Liver (tissue), 8 donors: ENCODE measurements at regions not wholly inside any gene's neighbourhood (a gene's known extent, or its start where the extent isn't known, plus 50 kb on each side); places are given as distances from the start of the nearest gene placed in this dataset.

ENCODE experiments used
- DNase-seq: peaks from one replicate; pipeline ENCODE4 v3.0.0-alpha.2; 2017; ENCODE audit warnings: low spot score
- H3K27ac ChIP-seq, 2 donors: one replicate each; pipeline ENCODE4 v1.7.0; 2013; ENCODE audit warnings: inconsistent platforms in 2 of 2, low read length in 2 of 2, control low read depth in 1 of 2, low read depth in 1 of 2, mild to moderate bottlenecking in 1 of 2
- H3K27me3 ChIP-seq, 4 donors: one replicate each; pipeline versions ENCODE4 v1.6.1 to v1.7.0; 2013; ENCODE audit warnings: low read length in 3 of 4, inconsistent platforms in 1 of 4, mild to moderate bottlenecking in 1 of 4, moderate library complexity in 1 of 4; ENCODE audit not compliant: control insufficient read depth in 4 of 4, insufficient read depth in 4 of 4
- H3K36me3 ChIP-seq, 4 donors: one replicate each; pipeline versions ENCODE4 v1.6.1 to v1.7.0; 2013; ENCODE audit warnings: low read length in 3 of 4, mild to moderate bottlenecking in 3 of 4, low read depth in 1 of 4, moderate library complexity in 1 of 4; ENCODE audit not compliant: control insufficient read depth in 4 of 4, insufficient read depth in 3 of 4
- H3K4me1 ChIP-seq, 4 donors: one replicate each; pipeline versions ENCODE4 v1.6.1 to v1.7.0; 2013; ENCODE audit warnings: low read length in 3 of 4, mild to moderate bottlenecking in 3 of 4, moderate library complexity in 1 of 4; ENCODE audit not compliant: control insufficient read depth in 4 of 4, insufficient read depth in 4 of 4
- H3K4me3 ChIP-seq, 3 donors: one replicate each; pipeline versions ENCODE4 v1.6.1 to v1.7.0; 2013; ENCODE audit warnings: low read length in 3 of 3, control low read depth in 1 of 3, low read depth in 1 of 3, mild to moderate bottlenecking in 1 of 3
- H3K9ac ChIP-seq, 2 donors: one replicate each; pipeline ENCODE4 v1.7.0; 2013; ENCODE audit warnings: low read length in 2 of 2, mild to moderate bottlenecking in 2 of 2, moderate library complexity in 2 of 2, control low read depth in 1 of 2, low read depth in 1 of 2
- H3K9me3 ChIP-seq, 4 donors: one replicate each; pipeline versions ENCODE4 v1.6.1 to v1.7.0; 2013; ENCODE audit warnings: low read length in 3 of 4; ENCODE audit not compliant: control insufficient read depth in 4 of 4
- EGR1 ChIP-seq, 2 donors: IDR thresholded peaks; 2 replicates each; pipeline ENCODE4 v1.6.1; 2016 to 2018; ENCODE audit warnings: antibody characterized with exemption in 2 of 2, low read depth in 2 of 2
- FOXA1 ChIP-seq: IDR thresholded peaks from 2 replicates; pipeline ENCODE4 v1.6.1; 2016; ENCODE audit warnings: antibody characterized with exemption
- FOXA2 ChIP-seq: IDR thresholded peaks from 2 replicates; pipeline ENCODE4 v1.6.1; 2016; ENCODE audit warnings: antibody characterized with exemption
- GABPA ChIP-seq, 2 donors: IDR thresholded peaks in 1 of 2; conservative IDR thresholded peaks in 1 of 2; 2 replicates each; pipeline ENCODE4 v1.6.1; 2016; ENCODE audit warnings: antibody characterized with exemption in 2 of 2, mild to moderate bottlenecking in 1 of 2, moderate library complexity in 1 of 2
- HNF4G ChIP-seq: IDR thresholded peaks from 2 replicates; pipeline ENCODE4 v1.6.1; 2016; ENCODE audit warnings: antibody characterized with exemption
- JUND ChIP-seq, 2 donors: IDR thresholded peaks; 2 replicates each; pipeline ENCODE4 v1.6.1; 2016; ENCODE audit warnings: antibody characterized with exemption in 2 of 2
- NR2F2 ChIP-seq: IDR thresholded peaks from 2 replicates; pipeline ENCODE4 v1.6.1; 2016; ENCODE audit warnings: antibody characterized with exemption
- RAD21 ChIP-seq, 2 donors: IDR thresholded peaks; 2 replicates each; pipeline ENCODE4 v1.6.1; 2016; ENCODE audit warnings: antibody characterized with exemption in 2 of 2, mild to moderate bottlenecking in 2 of 2
- RXRA ChIP-seq, 2 donors: IDR thresholded peaks; 2 replicates each; pipeline ENCODE4 v1.6.1; 2017 to 2018; ENCODE audit warnings: antibody characterized with exemption in 2 of 2, mild to moderate bottlenecking in 1 of 2
- SP1 ChIP-seq: IDR thresholded peaks from 2 replicates; pipeline ENCODE4 v1.6.1; 2018; ENCODE audit warnings: antibody characterized with exemption, mild to moderate bottlenecking
- TAF1 ChIP-seq: conservative IDR thresholded peaks from 2 replicates; pipeline ENCODE4 v1.6.1; 2016; ENCODE audit warnings: antibody characterized with exemption, mild to moderate bottlenecking
- YY1 ChIP-seq: IDR thresholded peaks from 2 replicates; pipeline ENCODE4 v1.6.1; 2016; ENCODE audit warnings: antibody characterized with exemption, mild to moderate bottlenecking
- WGBS: extraction: QIAGEN DNeasy Blood & Tissue Kit; methylation state at CpG from one replicate; pipeline ENCODE4 v1.1.7; 2013; 5-methylcytosine and 5-hydroxymethylcytosine counted together
- TF ChIP-seq, protein P1 (sequence below): fragments of 150-350 bp; IDR thresholded peaks from 2 replicates; pipeline ENCODE4 v1.5.1; 2017; ENCODE audit warnings: improper control_type of control experiment, low read depth, low read length; ENCODE audit not compliant: missing input control
- TF ChIP-seq, protein P2 (sequence below): IDR thresholded peaks from 2 replicates; pipeline ENCODE4 v1.6.1; 2016; ENCODE audit warnings: antibody characterized with exemption
- TF ChIP-seq, protein P3 (sequence below): IDR thresholded peaks from 2 replicates; pipeline ENCODE4 v1.6.1; 2016; ENCODE audit warnings: antibody characterized with exemption
- TF ChIP-seq, protein P4 (sequence below): IDR thresholded peaks from 2 replicates; pipeline ENCODE4 v1.6.1; 2016; ENCODE audit warnings: antibody characterized with exemption, mild to moderate bottlenecking
- TF ChIP-seq, protein P5 (sequence below): IDR thresholded peaks from 2 replicates; pipeline ENCODE4 v1.6.1; 2016; ENCODE audit warnings: antibody characterized with exemption
- donor health status: healthy.
- donor health status: healthy.
- donor health status: healthy.
- donor health status: healthy.
- donor health status: healthy.

DNA sequence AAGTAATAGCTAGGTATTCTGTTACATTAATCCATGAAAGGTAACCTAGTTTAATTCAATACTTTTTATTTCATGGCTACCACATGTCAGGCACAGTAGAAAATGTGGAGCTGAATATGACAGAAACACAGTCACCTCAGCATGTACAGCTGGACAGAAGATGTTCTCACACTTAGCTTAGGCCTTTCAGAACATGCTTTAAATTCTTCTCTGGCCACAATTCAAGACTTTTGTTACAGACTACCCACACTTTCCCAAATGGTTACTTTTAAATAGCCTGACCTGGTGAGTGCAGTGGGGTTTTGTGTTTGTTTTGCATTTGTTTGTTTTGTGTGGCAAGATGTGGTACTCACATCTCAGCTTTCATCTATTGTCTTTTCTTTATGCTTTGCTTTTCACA is 1079.5 kb downstream of the IGSF11 start:
- Histone ChIP-seq H3K4me1 (no peaks in the 10 kb centered on the region), H3K9ac (no peak overlapping the region), H3K9me3 (no peaks in the 10 kb centered on the region), H3K36me3 (no peaks in the 10 kb centered on the region), H3K27me3 (no peaks in the 10 kb centered on the region), H3K27ac (no peak overlapping the region), H3K4me3 (no peak overlapping the region)
- TF ChIP-seq, protein P1, sequence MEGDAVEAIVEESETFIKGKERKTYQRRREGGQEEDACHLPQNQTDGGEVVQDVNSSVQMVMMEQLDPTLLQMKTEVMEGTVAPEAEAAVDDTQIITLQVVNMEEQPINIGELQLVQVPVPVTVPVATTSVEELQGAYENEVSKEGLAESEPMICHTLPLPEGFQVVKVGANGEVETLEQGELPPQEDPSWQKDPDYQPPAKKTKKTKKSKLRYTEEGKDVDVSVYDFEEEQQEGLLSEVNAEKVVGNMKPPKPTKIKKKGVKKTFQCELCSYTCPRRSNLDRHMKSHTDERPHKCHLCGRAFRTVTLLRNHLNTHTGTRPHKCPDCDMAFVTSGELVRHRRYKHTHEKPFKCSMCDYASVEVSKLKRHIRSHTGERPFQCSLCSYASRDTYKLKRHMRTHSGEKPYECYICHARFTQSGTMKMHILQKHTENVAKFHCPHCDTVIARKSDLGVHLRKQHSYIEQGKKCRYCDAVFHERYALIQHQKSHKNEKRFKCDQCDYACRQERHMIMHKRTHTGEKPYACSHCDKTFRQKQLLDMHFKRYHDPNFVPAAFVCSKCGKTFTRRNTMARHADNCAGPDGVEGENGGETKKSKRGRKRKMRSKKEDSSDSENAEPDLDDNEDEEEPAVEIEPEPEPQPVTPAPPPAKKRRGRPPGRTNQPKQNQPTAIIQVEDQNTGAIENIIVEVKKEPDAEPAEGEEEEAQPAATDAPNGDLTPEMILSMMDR, result no peak
- TF ChIP-seq, protein P2, sequence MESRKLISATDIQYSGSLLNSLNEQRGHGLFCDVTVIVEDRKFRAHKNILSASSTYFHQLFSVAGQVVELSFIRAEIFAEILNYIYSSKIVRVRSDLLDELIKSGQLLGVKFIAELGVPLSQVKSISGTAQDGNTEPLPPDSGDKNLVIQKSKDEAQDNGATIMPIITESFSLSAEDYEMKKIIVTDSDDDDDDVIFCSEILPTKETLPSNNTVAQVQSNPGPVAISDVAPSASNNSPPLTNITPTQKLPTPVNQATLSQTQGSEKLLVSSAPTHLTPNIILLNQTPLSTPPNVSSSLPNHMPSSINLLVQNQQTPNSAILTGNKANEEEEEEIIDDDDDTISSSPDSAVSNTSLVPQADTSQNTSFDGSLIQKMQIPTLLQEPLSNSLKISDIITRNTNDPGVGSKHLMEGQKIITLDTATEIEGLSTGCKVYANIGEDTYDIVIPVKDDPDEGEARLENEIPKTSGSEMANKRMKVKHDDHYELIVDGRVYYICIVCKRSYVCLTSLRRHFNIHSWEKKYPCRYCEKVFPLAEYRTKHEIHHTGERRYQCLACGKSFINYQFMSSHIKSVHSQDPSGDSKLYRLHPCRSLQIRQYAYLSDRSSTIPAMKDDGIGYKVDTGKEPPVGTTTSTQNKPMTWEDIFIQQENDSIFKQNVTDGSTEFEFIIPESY, result no peak
- TF ChIP-seq, protein P3, sequence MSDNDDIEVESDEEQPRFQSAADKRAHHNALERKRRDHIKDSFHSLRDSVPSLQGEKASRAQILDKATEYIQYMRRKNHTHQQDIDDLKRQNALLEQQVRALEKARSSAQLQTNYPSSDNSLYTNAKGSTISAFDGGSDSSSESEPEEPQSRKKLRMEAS, result no peak
- TF ChIP-seq, protein P4, sequence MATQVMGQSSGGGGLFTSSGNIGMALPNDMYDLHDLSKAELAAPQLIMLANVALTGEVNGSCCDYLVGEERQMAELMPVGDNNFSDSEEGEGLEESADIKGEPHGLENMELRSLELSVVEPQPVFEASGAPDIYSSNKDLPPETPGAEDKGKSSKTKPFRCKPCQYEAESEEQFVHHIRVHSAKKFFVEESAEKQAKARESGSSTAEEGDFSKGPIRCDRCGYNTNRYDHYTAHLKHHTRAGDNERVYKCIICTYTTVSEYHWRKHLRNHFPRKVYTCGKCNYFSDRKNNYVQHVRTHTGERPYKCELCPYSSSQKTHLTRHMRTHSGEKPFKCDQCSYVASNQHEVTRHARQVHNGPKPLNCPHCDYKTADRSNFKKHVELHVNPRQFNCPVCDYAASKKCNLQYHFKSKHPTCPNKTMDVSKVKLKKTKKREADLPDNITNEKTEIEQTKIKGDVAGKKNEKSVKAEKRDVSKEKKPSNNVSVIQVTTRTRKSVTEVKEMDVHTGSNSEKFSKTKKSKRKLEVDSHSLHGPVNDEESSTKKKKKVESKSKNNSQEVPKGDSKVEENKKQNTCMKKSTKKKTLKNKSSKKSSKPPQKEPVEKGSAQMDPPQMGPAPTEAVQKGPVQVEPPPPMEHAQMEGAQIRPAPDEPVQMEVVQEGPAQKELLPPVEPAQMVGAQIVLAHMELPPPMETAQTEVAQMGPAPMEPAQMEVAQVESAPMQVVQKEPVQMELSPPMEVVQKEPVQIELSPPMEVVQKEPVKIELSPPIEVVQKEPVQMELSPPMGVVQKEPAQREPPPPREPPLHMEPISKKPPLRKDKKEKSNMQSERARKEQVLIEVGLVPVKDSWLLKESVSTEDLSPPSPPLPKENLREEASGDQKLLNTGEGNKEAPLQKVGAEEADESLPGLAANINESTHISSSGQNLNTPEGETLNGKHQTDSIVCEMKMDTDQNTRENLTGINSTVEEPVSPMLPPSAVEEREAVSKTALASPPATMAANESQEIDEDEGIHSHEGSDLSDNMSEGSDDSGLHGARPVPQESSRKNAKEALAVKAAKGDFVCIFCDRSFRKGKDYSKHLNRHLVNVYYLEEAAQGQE, result no peak
- TF ChIP-seq EGR1 (IDR thresholded peaks at IDR 0.05; ENCODE audit: low read depth in 2 of 2) (no peak), TAF1 (no peak), FOXA1 (no peak), HNF4G (no peak), GABPA (IDR thresholded peaks at IDR 0.05 in 1 of 2, conservative IDR thresholded peaks at IDR 0.05 in 1 of 2) (no peak), RXRA (IDR thresholded peaks at IDR 0.05) (no peak), RAD21 (IDR thresholded peaks at IDR 0.05) (no peak), FOXA2 (no peak), YY1 (no peak), NR2F2 (no peak), SP1 (no peak), JUND (IDR thresholded peaks at IDR 0.05) (no peak)
- TF ChIP-seq, protein P5, sequence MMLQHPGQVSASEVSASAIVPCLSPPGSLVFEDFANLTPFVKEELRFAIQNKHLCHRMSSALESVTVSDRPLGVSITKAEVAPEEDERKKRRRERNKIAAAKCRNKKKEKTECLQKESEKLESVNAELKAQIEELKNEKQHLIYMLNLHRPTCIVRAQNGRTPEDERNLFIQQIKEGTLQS, result no peak
- DNase-seq, result no peak

DNA sequence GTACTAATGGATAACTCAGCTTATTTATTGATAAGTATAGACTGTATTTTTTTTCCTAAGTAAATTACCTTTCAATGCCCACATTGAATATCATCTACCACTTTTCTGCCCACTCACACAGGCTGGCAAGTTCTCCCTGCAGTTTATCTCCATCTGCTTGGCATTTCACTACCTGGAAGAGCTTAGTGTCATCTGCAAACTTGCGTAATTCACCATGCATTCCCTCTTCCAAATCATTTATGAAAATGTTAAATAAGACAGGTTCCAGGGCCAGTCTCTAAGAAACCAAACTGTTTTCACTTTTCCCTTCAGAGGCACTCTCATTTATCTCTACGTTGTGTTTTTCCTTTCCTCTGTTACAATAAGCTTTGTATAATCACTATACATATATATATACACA is 1076.6 kb downstream of the IGSF11 start:
- DNase-seq, result no peak
- H3K36me3 ChIP-seq, result no peaks in the 10 kb centered on the region
- no peaks in the 10 kb centered on the region for H3K4me1 ChIP-seq
- no peak overlapping the region for H3K27ac ChIP-seq
- no peaks in the 10 kb centered on the region for H3K9me3 ChIP-seq
- peaks cover 0 to 5% (median 0%) of the 10 kb centered on the region in 4 donors for H3K27me3 ChIP-seq
- 75% methylated on average over 2 of the region's 2 CpGs for WGBS
- H3K4me3 ChIP-seq, result no peak overlapping the region
- TF ChIP-seq JUND (IDR thresholded peaks at IDR 0.05) (no peak), GABPA (IDR thresholded peaks at IDR 0.05 in 1 of 2, conservative IDR thresholded peaks at IDR 0.05 in 1 of 2) (no peak), RAD21 (IDR thresholded peaks at IDR 0.05) (no peak), NR2F2 (no peak), EGR1 (IDR thresholded peaks at IDR 0.05; ENCODE audit: low read depth in 2 of 2) (no peak), SP1 (no peak), FOXA1 (no peak), TAF1 (no peak)
- TF ChIP-seq, protein P4, result no peak
- TF ChIP-seq, protein P2, result no peak
- TF ChIP-seq, protein P3, result no peak
- H3K9ac ChIP-seq, result no peak overlapping the region
